NT2/D1 (cell line): ENCODE measurements at regions not wholly inside any gene's neighbourhood (a gene's known extent, or its start where the extent isn't known, plus 50 kb on each side); places are given as distances from the start of the nearest gene placed in this dataset.

Source experiments
- SUZ12 ChIP-seq: IDR thresholded peaks from 2 replicates; pipeline ENCODE4 v1.6.1; 2011; ENCODE audit not compliant: insufficient read length, insufficient read depth; ENCODE audit errors: extremely low read depth
- YY1 ChIP-seq: IDR thresholded peaks from 2 replicates; pipeline ENCODE4 v1.6.1; 2011; ENCODE audit not compliant: insufficient read length, insufficient read depth
- ZNF274 ChIP-seq: IDR thresholded peaks from 2 replicates; pipeline ENCODE4 v1.6.1; 2011; ENCODE audit warnings: mild to moderate bottlenecking, low read depth, low read length

DNA sequence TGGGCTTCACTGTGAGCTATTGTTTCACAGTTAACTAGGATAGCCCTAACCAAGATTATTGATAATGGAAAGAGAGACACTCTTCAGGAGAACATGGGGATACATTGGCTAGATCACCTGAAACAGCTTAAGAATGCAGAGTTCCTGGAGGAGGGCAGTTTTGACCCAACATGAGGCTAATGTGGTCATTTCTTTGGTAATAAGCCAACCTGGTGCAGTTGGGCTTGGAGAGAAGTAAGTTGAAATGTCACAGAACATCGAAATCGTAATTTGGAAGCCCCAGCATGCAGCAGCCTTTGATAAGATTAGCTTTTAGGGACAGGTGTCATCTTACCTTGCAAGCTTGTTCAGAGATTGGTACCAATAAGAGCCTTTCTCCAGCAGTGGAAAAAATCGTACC, 556.6 kb upstream of the GOT2 start:
- TF ChIP-seq ZNF274 = no peak
- TF ChIP-seq SUZ12 = no peak
- TF ChIP-seq YY1 = no peak
